Keratinocyte (primary cell): ENCODE measurements at regions not wholly inside any gene's neighbourhood (a gene's known extent, or its start where the extent isn't known, plus 50 kb on each side); places are given as distances from the start of the nearest gene placed in this dataset.

Experiments
- CTCF ChIP-seq, 3 experiments: IDR thresholded peaks in 1 of 3; conservative IDR thresholded peaks in 1 of 3; optimal IDR thresholded peaks in 1 of 3; 2 replicates in 2 of 3; 3 replicates in 1 of 3; pipeline versions ENCODE3 to v1.5.1; 2011; ENCODE audit warnings: low read length in 3 of 3, mild to moderate bottlenecking in 3 of 3, moderate library complexity in 2 of 3, control low read depth in 1 of 3, inconsistent platforms in 1 of 3; ENCODE audit not compliant: insufficient read depth in 2 of 3; ENCODE audit errors: extremely low read depth in 1 of 3
- EZH2 ChIP-seq: IDR thresholded peaks from one replicate; pipeline ENCODE4 v1.6.1; 2012; ENCODE audit warnings: inconsistent platforms, mild to moderate bottlenecking, low read length, moderate library complexity

- TF ChIP-seq CTCF (optimal IDR thresholded peaks at IDR 0.05 in 1 of 3, IDR thresholded peaks at IDR 0.05 in 1 of 3, conservative IDR thresholded peaks at IDR 0.05 in 1 of 3; ENCODE audit: extremely low read depth in 1 of 3, insufficient read depth in 2 of 3, low read length in 3 of 3), result no peak
- TF ChIP-seq EZH2, result no peak
Observed at GRCh38 chr13:91228940-91229339, 118.5 kb upstream of the MIR17HG start.
